Heart left ventricle (tissue), 13 donors: ENCODE measurements at regions not wholly inside any gene's neighbourhood (a gene's known extent, or its start where the extent isn't known, plus 50 kb on each side); places are given as distances from the start of the nearest gene placed in this dataset.
"Not testable (repeated sequence)": the region's sequence is repeated elsewhere in the genome, so short reads cannot be mapped to it uniquely, and the experiment has no call there.

Experiments used
- POLR2A ChIP-seq, 2 donors: fragments of 450-650 bp; IDR thresholded peaks; one replicate each; pipeline ENCODE4 v1.6.1; 2017; ENCODE audit warnings: antibody characterized with exemption in 2 of 2, mild to moderate bottlenecking in 2 of 2, moderate library complexity in 2 of 2
- TF ChIP-seq, protein P1 (sequence below), 12 donors: fragments of 200-600 bp; sonication (generic) in 4 of 12; IDR thresholded peaks; one replicate each; pipeline versions ENCODE4 v1.5.0 to v1.8.0; 2018 to 2022; ENCODE audit warnings: antibody characterized with exemption in 12 of 12, mild to moderate bottlenecking in 5 of 12
- donor health status: ischemic (EF 13 %, LVEDD 7.1; RV severe dilation, severe dysfunction).
- donor health status: DM: no; HTN: yes; CAD: no.
- donor health status: DM: no; HTN: no; CAD: no.
- donor health status: ischemic (EF 25% LVEDD 6.9; RV normal size, moderate dysfunction).
- donor health status: ischemic (EF 25% LVEDD 5.7; RV mildly dilated, moderate dysfunction).
- donor health status: ischemic (EF 35%, LVEDD 5.7; RV mildly dilated, moderate dysfunction).
- donor health status: nonischemic (EF 11% LVEDD 7.7; RV severe dilation, severe dysfunction).
- donor health status: DM: yes; HTN: yes; CAD: no.
- donor health status: PGD.
- donor health status: ischemic (EF 29% LVEDD 5.4; RV normal size, mild dysfunction).
- donor health status: nonischemic (EF 23%, LVEDD 6.1; RV moderate dilation, normal function).

DNA sequence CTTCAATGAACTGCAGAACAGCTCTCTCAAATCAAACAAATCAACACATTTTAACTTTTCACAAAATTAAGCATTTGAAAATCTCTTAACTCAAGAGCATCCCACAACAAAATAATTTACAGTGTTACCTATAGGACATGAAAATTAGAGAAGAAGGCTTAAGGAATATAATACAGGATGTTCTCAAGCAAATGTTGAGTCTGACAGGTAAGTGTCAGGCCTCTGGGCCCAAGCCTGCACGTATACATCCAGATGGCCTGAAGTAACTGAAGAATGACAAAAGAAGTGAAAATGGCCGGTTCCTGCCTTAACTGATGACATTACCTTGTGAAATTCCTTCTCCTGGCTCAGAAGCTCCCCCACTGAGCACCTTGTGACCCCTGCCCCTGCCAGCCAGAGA is 160.6 kb upstream of the NANOGP8 start:
- TF ChIP-seq, protein P1, sequence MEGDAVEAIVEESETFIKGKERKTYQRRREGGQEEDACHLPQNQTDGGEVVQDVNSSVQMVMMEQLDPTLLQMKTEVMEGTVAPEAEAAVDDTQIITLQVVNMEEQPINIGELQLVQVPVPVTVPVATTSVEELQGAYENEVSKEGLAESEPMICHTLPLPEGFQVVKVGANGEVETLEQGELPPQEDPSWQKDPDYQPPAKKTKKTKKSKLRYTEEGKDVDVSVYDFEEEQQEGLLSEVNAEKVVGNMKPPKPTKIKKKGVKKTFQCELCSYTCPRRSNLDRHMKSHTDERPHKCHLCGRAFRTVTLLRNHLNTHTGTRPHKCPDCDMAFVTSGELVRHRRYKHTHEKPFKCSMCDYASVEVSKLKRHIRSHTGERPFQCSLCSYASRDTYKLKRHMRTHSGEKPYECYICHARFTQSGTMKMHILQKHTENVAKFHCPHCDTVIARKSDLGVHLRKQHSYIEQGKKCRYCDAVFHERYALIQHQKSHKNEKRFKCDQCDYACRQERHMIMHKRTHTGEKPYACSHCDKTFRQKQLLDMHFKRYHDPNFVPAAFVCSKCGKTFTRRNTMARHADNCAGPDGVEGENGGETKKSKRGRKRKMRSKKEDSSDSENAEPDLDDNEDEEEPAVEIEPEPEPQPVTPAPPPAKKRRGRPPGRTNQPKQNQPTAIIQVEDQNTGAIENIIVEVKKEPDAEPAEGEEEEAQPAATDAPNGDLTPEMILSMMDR (IDR thresholded peaks at IDR 0.05), result not testable (repeated sequence)
- not testable (repeated sequence) for TF ChIP-seq POLR2A (IDR thresholded peaks at IDR 0.05)
